Muscle of back (tissue), 3 donors: ENCODE measurements at regions not wholly inside any gene's neighbourhood (a gene's known extent, or its start where the extent isn't known, plus 50 kb on each side); places are given as distances from the start of the nearest gene placed in this dataset.

ENCODE experiments used
- DNase-seq, 3 donors: peaks; one replicate each; pipeline versions ENCODE4 v3.0.0 to v3.0.0-alpha.2; 2013

GRCh38 chr6:81819767-81820166 is 67.3 kb upstream of the TENT5A start:
- DNase-seq, result no peak

- DNase-seq, result peak in 1 of 3 donors; percentile 19
Observed at GRCh38 chr6:81818901-81819361, 66.5 kb upstream of the TENT5A start.

GRCh38 chr6:81816380-81816779 is 63.9 kb upstream of the TENT5A start:
- no peak for DNase-seq

- no peak for DNase-seq
Observed at GRCh38 chr6:81814370-81815076, 62.0 kb upstream of the TENT5A start.

- no peak for DNase-seq
Observed at GRCh38 chr6:81813305-81813704, 60.8 kb upstream of the TENT5A start.

GRCh38 chr6:81812401-81812800 is 59.9 kb upstream of the TENT5A start:
- DNase-seq, result no peak

GRCh38 chr6:81808851-81809570 is 56.5 kb upstream of the TENT5A start:
- DNase-seq, result peak in 2 of 3 donors; percentile 39 to 51

- DNase-seq, result no peak
Observed at GRCh38 chr6:81806793-81807565, 54.5 kb upstream of the TENT5A start.

- no peak for DNase-seq
Observed at GRCh38 chr6:81802356-81802755, 49.9 kb upstream of the TENT5A start.
